ENCODE measurements at regions not wholly inside any gene's neighbourhood (a gene's known extent, or its start where the extent isn't known, plus 50 kb on each side); places are given as distances from the start of the nearest gene placed in this dataset.

DNA sequence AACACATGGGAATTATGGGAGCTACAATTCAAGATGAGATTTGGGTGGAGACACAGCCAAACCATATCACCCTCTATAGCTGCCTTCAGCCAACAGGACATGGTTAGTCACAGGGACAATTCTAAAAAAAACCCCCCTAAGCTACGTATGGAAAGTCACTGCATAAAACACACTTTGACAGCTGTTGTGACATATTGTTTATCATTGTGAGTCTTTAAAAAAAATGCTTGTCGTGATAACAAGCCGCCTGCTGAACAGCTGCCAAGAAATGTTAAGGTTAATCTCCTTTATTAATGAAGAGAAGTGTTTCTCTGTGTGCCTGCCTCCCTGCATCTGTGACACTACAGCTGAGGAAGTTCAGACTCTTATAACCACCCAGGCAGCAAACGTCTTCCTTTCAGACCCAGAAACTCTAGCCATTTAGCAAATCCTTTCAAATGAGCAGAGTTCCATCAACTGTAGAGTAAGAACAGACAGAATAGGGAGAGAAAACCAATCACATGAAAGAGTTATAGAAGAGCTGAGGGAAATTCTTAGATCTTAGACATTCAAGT lies 1459.6 kb upstream of the TMEM132C start:
- no peak for DNase-seq

DNA sequence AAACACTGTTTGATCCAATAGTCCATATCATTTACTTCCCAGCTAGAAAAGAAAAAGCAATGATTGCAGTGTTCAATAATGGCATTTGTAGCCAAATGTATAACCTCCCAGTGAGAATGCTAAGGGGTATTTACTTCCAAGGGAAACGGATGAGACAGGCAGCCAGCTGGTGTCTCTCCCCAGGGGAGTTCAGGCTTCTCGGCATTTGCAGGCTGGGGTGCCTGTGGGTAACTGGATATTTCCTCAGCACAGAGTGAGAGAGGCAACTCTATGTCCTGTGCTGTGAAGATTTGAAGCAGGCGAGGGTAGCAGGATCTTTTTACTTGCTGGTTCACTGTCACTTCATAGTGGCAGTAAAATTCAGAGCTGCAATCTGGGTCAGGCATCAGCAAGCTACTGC lies 1455.6 kb upstream of the TMEM132C start:
- DNase-seq: no peak

DNA sequence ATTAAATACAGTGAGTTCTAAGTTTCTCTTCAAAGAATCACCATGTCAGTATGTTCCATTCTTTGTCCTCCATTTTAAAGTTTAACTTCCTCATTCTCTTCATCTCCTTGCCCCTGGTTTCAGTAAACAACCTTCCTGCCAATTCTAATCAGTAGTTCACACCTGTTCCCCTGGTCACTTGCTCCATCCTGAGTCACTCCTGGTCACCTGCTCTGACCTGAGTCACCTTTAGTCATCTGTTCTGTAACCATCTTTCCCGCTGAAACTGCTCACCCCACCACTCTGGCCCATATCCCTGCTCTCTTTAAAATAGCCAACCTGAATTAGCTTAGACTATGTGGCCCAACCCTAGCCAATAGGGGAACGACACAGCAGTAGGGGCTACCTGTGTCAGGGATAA lies 1447.4 kb upstream of the TMEM132C start:
- DNase-seq: no peak

DNA sequence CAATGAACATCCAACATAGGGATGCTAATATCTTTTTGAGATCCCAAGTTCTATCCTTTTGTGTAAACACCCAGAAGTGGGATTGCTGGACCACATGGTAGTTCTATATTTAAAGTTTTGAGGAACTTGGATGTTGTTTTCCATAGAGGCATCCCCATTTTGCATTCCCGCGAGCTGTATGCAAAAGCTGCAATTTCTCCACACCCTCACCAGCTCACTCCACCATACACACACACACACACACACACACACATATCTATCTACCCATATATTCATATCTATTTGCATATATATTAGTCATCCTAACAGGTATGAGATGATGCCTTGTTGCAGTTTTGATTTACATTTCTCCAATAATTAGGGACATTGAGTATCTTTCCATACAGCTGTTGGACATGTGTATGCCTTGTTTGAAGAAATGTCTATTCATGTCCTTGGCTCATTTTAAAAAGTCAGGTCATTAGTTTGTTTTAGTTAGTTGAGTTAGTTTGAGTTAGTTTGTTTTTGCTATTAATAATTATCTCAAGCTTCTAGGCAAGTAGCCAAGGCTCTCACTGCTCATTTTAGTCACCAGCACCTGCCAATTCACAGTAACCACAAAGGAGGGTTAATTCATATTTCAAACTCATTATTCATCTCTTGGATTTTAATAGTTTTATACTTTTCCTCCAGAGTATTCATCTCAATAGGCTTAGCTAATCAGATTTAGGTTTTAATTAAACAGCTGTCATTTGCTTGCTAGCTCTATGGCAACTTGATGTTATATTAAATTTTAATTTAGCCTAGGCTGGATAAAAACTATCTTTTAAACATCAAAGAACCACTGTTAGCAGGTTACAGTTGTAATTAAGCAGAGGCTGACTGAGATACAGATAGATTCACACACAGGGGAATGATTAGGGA lies 1435.9 kb upstream of the TMEM132C start:
- DNase-seq: no peak

DNA sequence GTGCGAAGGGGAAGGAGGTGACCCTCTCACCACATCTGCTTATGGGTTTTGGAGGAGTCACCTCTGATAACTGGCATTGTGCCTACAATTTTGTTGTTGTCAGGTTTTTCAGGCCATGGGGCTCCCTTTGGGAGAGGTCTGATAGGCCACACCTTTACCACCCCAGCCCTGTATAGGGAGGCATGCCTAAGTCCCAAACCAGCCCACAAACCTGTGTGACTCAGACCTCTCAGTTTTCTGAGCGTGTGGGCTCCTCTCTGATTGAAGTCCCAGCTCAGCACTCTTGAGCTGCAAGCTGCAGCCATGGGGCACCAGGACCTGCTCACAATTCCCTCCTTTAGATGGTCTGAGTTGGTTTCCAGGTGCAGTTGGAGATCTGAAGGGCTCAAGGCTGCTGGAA lies 1429.3 kb upstream of the TMEM132C start:
- no peak for DNase-seq

DNA sequence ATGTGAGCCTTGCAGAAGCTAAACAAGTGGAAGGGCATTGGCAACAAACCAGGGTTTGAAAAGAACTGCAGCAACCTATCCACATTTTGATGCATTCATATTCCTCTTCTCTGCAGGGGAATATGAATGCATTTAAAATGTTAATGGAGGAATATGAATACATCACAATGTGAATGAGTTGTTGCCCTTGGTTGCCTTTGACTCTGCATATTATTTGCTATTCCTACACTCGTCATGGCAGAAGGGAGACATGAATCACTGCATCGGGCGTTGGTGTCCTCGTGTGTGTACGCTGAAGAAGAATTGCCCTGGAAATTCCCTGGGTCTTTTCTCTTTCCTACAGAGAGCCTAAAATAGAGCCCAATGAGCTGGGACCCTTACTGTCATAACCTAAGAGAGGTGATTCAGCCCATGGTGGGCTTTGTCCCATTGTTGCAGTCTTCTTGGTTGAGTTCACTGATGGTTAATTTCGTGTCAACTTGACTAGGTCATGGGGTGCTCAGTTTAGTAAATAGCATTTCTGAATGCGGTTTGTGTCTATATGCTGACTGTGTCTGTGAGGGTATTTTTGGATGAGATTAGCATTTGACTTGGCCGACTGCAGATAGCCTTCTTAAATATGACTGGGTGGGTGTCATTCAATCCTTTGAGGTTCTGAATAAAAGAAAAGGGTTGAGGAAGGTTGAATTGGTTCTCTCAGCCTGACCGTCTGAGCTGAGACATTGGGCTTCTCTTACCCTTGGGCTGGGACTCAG lies 1422.9 kb upstream of the TMEM132C start:
- DNase-seq: no peak

DNA sequence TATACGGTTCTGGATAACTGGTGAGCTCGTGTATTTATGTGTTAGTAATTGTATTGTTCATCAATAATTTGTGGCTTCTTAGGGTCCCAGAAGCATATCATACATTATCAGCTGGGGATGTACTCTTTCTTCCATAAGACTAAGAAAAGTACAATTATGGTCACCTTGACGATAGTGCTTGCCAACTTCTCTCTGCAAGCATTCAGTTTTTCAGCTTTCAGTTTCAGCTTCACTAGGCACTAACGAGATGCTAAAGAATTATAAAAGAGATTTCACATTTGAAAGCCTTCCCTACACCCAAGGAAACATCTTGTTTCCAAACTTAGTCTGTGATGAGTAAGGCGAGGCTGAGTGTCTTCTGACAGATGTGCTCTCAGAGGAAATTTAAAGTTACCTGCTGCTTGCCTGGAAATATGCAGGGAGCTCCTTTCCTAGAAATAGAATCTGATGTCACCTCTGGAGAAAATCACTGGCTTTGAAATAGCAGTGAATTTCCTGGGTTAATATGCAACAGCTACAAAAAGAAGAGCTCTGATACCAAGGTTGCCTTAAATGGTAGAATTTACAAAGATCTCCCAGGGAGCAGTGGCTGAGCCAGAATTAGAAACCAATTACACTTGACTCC lies 1419.9 kb upstream of the TMEM132C start:
- no peak for DNase-seq

DNA sequence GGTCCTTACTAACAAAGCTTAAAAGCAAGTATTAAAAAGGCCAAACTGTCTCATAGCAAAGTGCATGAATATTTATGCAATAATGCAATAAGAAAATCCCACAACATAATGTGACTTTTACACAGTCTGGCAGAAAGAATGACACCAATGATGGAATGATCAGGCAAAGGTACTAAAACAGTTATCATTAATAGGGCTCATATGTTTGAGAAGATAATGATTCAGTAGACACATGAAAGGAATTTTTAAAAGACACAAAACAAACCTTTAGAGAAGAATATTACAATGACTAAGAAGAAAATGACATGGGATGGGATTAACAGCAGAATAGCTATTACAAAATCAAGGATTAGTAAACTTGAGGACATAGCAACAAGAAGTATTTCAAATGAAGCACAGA lies 1411.2 kb upstream of the TMEM132C start:
- DNase-seq: no peak

DNA sequence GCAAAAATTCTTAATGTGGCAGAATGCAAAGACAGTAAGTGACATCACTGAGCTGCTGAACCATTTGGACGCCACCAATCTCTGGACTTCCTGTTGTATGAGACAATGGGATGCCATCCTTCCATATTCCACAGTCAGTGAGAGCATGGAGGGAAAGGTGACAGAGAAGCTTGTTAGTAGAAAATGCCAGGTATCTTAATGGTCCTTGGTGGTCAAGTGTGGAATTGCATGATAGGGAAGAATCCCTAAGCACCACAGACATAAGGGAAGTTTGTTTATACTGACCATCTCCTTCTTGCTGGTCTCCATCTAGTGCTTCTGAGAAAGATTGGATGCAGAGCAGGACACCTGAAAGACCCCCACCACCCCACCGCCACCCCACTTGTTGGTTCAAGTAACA lies 1410.0 kb upstream of the TMEM132C start:
- DNase-seq: no peak

DNA sequence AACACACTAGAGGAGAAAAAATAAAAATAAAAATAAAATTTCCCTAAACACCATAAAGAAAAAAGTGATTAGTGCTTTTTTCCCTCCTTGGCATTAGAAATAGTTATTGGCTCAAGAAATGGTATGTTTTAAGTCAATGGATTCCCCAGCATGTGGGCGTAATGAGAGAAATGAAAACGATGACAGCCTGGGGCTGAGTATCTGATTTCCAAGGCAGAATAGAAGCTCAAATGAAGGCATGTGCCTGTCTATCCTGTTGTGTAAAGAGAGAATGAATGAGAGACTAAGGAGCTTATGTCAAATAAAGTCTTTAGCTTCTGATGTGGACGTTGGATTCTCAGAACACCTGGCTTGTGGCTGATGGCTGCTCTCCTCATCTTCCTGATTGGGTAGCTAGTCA lies 1408.4 kb upstream of the TMEM132C start:
- no peak for DNase-seq

DNA sequence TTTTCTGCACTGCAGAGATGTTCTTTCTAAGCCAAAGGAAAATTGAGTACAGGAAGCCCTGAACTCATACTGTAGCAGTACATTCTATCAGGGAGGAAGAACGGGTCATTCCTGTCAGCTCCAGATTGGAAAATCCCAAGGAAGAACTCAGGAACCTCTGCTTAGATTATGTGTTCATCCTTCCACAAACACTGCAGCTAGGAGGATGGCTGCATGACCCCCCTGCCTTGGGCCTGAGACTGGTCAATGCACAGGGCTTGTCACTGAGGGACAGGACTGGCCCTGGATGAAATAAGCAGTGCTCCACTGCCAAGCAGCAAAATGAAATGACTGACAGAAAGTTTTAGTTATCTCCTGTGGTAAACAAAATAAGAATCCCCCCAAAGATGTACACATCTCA lies 1406.8 kb upstream of the TMEM132C start:
- no peak for DNase-seq

DNA sequence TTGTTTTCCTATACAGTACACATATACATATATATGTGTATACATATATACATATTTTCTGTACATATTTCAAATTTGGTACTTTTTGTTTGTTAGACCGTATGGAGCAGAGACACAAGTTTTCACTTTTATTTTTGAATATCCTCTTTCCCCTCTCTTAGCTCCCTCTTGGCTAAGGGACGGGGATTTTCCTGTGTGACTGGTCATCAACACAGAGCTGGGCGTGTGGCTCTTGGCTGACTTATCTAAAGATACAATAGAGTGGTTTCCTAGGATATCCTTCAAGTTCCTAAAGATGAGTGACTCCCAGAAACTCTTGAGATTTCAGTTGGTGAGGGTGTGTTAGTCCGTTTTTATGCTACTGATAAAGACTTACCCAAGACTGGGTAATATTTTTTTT lies 1404.5 kb upstream of the TMEM132C start:
- DNase-seq: no peak

DNA sequence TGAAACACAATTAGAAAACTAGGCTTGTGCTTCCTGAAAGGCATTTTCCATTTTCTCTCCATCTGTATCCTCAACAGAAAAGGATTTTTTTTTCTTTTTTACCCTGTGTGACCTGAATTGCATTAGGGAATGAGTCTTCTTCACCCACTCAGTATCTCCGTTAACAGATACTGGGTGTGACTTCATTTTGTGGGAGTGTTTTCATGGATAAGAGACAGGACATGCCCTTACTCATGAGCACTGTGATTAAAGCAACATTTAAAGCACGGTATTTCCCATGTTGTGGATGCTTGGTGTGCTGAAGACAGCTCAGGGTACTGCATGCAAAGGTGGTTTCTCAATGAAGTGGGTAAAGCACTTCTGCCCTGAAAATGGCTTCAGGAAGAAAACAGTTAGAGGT lies 1397.3 kb upstream of the TMEM132C start:
- DNase-seq: no peak

DNA sequence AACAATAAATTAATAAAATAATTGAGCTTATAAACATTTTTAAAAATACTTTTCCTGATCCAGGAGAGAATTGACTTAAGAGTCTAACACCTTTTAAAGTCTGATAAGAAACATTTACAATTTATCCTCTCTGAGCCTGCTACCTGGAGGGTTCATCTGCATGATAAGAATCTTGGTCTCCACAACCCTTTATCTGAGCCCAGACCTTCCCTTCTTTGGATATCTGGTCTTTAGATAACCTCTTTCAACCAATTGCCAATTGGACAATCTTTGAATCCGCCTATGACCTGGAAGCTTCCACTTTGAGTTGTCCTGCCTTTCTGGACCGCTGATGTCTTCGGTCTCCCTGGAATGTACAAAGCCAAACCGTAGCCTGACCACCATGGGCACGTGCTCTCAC lies 1393.3 kb upstream of the TMEM132C start:
- no peak for DNase-seq

DNA sequence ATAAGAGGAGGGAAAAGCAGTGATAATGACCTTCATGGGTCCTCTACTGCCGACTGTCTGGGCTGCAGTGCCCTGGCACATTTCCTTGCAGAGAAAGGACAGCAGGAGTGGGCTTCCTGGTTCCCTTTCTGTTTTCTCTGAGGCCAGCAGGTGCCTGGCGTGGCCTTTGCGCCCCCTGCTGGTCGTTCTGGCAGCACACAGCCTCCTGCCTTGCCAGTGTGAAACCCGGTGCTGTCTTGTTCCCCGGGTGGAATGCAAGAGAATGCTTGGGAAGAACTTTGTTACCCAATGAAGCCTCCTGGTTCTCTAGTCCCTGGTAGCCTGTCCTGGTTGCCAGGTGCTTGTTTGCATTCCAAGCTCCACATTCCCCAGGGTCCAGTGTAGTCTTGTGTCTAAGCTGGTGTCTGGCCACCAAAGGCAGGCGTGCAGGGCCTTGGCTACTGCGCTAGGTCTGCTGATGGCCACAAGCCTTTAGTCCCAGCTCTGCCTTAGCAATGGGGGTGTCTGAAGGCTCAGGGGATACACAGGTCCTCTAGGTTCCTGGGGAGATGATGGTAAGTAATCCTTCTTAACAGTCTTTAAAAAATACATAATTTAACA lies 1392.4 kb upstream of the TMEM132C start:
- no peak for DNase-seq

DNA sequence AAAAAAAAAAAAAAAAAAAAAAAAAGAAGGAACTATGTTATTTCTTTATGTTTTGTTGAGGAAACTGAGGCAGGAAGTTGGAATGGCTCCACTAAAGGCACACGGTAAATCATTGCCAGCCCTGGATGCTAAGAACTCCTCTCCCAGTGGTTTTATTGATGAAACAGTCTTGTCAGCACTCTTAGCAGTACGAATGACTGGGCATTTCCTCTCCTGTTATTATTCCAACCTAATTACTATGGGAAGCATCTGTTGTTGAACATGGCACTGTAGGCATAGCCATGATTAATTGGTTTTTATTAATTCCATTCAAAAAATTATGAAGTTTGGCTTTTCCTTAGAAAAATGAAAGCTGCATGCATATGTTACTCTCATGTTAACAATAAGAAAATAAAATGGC lies 1387.1 kb upstream of the TMEM132C start:
- DNase-seq: no peak

DNA sequence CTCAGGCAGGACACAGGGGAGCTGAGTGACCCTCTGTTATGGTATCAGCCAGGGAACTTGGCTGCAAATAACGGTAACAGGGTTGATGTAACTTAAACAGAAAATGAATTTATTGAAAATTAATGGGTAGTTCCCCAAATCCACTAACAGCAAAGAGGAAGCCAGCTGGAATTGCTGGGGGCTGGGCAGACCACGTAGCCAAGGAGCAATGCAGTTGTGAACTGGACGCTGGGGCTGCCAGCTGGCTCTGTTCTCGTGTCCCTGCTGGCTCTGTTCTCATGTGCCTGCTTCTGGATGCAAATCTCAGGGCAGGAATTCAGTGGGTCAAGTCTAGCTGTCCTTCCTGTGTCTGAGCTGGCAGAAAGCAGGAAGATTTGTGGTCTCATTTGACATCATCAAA lies 1383.3 kb upstream of the TMEM132C start:
- no peak for DNase-seq

DNA sequence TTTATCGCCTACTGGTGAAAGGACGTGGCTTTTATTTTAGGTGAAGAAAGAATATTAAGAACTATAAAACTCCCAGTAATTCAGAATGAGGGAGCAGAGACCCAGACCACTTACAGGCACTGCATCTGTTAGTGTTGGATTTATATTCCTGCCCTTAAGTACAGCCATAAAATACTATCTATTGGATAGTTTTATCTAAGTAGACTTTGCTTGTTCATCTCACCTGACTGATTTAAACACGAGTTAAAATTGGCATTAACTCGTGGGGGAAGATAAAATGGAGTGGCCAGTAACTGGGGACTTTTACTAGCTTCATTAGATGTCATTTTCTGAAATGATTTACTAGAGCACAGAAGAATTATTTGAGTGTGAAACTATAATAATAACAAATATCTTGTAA lies 1377.5 kb upstream of the TMEM132C start:
- no peak for DNase-seq

DNA sequence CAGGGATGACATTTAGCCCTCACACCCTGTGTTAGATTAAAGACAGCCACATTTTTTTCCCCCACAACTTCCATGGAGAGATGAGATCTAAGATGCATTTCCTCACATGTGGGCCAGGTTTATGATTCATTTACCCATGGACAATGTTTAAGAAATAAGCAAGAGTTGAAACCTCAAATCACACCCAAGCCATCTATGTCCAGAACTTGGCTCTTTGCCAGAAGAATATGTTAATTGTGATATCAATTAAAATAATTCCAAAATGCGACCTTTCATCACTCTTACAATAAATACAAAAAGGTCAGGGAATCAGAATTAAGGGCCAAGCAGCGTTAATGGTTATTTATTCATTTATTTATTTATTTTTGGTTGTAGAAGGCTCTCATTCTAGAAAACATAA lies 1376.9 kb upstream of the TMEM132C start:
- DNase-seq: no peak

DNA sequence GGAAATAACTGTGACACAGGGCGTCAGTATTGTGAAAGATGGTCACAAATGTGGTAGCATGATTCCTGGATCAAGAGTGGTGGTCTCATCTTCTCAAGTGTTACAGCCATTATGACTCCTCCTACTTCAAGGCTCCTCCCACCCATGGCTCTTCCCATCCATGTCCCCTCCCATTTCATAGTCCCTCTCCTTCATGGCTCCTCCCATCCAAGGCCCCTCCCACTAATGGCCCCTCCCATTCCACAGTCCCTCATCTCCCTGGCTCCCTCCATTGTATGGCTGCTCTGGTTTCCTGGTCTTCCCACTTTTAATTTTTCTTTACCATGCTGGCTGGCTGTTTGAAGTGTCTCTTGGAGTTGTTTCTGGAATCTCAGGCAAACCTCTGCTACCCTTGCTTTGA lies 1375.2 kb upstream of the TMEM132C start:
- no peak for DNase-seq

DNA sequence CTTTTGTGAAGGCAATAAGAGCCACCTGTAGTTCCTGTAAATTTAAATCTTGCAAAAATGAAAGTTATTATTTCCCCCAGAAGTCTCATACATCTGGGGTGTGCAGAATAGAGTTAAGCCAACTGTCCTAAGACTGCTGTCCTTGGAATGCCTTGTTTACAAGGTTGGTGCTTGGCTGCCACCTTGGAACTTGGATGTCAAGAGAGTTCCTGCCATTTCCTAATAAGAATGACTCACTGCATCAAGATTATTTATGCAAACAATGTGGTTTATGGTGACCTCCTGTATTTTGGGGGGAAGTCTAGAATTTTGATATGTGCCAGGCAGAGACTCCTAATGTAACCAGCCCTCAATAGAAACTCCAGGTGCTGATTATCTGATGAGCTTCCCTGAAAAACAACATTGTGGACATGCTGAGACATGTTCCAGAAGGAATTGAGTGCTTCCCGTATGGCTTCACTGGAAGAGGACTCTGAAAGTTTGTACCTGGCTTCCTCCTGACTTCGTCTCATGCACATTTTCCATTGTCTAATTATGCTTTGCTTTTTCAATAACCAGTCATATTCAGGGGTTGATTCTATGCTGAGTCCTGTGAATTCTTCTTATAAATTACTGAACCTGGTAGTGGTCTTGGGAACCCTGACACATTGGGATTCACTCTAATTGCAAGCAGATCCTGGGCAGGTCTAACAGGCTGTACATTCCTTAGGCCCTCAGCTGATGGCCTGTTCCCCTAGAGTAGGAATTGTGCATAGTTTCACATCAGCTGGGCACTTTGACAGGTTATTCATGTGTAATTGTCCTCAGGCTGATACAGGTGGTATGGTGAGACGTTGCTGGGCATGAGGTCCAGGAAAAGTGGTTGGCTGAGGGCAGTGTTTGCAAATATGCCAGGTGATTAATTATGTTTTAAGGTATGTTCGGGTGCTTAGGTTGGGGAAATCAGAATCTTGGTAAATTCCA lies 1370.7 kb upstream of the TMEM132C start:
- no peak for DNase-seq

DNA sequence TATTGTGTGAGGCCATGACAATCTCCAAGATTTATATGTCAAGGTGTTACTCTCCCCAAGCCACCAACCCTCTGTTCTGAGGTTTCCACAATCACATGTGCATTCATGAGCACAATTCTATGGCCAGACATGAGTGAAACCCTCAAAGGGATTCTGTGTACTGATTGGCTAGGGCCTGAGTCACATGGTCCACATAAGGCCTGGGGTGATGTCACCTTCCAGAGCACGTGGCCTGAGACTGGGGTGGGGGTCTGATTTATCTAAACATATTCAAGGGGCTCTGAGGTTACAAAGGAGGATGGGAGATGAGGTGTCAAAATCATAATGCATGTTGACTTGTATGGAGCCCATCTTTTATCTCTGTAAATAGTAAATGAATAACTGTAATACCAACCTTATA lies 1369.9 kb upstream of the TMEM132C start:
- no peak for DNase-seq
